IMR-90 (cell line): ENCODE measurements at regions not wholly inside any gene's neighbourhood (a gene's known extent, or its start where the extent isn't known, plus 50 kb on each side); places are given as distances from the start of the nearest gene placed in this dataset.

Source experiments
- ATAC-seq: fragments of 200-7000 bp; cut with Tn5 transposase; 2 replicates; pipeline ENCODE4 v1.9.1; 2020; ENCODE audit warnings: low read depth, mild to moderate bottlenecking, moderate library complexity
- BruUV-seq: library from RNA; stranded (reverse); fragments of 400-500 nt; replicated peaks from 2 replicates; lab custom pipeline; 2021; lab: Mats Ljungman, UMichigan
- CTCF ChIA-PET: fragments of 300-600 bp; formaldehyde crosslinking; extraction: SDS; loops from one replicate; lab custom pipeline; 2021; ENCODE audit warnings: antibody characterized with exemption; lab: Yijun Ruan, JAX
- POLR2A ChIA-PET: fragments of 300-600 bp; sonication (Branson Sonifier 250); formaldehyde crosslinking; loops from one replicate; lab custom pipeline; 2022; ENCODE audit warnings: antibody characterized with exemption; ENCODE audit not compliant: unreplicated experiment; lab: Charles Lee
- DNase-seq: peaks from one replicate; pipeline ENCODE4 v3.0.0; 2013
- H2AFZ ChIP-seq: replicated peaks from 2 replicates; pipeline ENCODE3; 2013; ENCODE audit warnings: low read length, mild to moderate bottlenecking; ENCODE audit not compliant: poor library complexity
- H2AK5ac ChIP-seq: 2 replicates; pipeline ENCODE4 v1.6.1; 2013; ENCODE audit warnings: low read depth, low read length, inconsistent platforms
- H2AK9ac ChIP-seq: replicated peaks from 2 replicates; pipeline ENCODE3; 2013; ENCODE audit warnings: mild to moderate bottlenecking, low read depth, low read length, moderate library complexity; ENCODE audit not compliant: poor library complexity
- H2BK120ac ChIP-seq: 2 replicates; pipeline ENCODE4 v1.6.1; 2013; ENCODE audit warnings: low read depth, low read length, inconsistent platforms
- H2BK15ac ChIP-seq: 3 replicates; pipeline ENCODE4 v1.6.1; 2013; ENCODE audit warnings: low read depth, low read length, inconsistent platforms
- H2BK20ac ChIP-seq: 2 replicates; pipeline ENCODE4 v1.6.1; 2013; ENCODE audit warnings: low read depth, mild to moderate bottlenecking, inconsistent platforms, low read length, moderate library complexity
- H2BK5ac ChIP-seq: 2 replicates; pipeline ENCODE4 v1.6.1; 2013; ENCODE audit warnings: mild to moderate bottlenecking, low read depth, low read length, inconsistent platforms; ENCODE audit not compliant: poor library complexity, severe bottlenecking
- H3K14ac ChIP-seq: replicated peaks from 2 replicates; pipeline ENCODE4 v1.6.1; 2013; ENCODE audit warnings: low read depth, low read length, inconsistent platforms
- H3K18ac ChIP-seq: 2 replicates; pipeline ENCODE4 v1.6.1; 2013; ENCODE audit warnings: low read depth, low read length, control low read depth
- H3K23ac ChIP-seq: 2 replicates; pipeline ENCODE4 v1.6.1; 2013; ENCODE audit warnings: low read depth, low read length, inconsistent platforms
- H3K27ac ChIP-seq: 2 replicates; pipeline ENCODE4 v1.5.1; 2013; ENCODE audit warnings: mild to moderate bottlenecking, control low read depth, low read length; ENCODE audit not compliant: insufficient read depth
- H3K27me3 ChIP-seq: 2 replicates; pipeline ENCODE4 v1.6.1; 2013; ENCODE audit warnings: low read length; ENCODE audit not compliant: control insufficient read depth, insufficient read depth
- H3K36me3 ChIP-seq: 2 replicates; pipeline ENCODE4 v1.6.1; 2013; ENCODE audit warnings: low read length, mixed read lengths; ENCODE audit not compliant: control insufficient read depth, insufficient read depth
- H3K4ac ChIP-seq: 2 replicates; pipeline ENCODE4 v1.6.1; 2013; ENCODE audit warnings: low read depth, low read length, inconsistent platforms
- H3K4me1 ChIP-seq: 2 replicates; pipeline ENCODE4 v1.6.1; 2013; ENCODE audit warnings: low read length, mixed read lengths; ENCODE audit not compliant: control insufficient read depth, insufficient read depth
- H3K4me2 ChIP-seq: 2 replicates; pipeline ENCODE4 v1.6.1; 2013; ENCODE audit warnings: low read depth, mild to moderate bottlenecking, control low read depth, low read length, moderate library complexity
- H3K4me3 ChIP-seq: 2 replicates; pipeline ENCODE4 v1.5.1; 2013; ENCODE audit warnings: low read depth, mild to moderate bottlenecking, control low read depth, low read length, moderate library complexity; ENCODE audit not compliant: insufficient read depth
- H3K56ac ChIP-seq: 2 replicates; pipeline ENCODE4 v1.6.1; 2013; ENCODE audit warnings: low read length, inconsistent platforms; ENCODE audit not compliant: insufficient read depth; ENCODE audit errors: extremely low read depth
- H3K79me1 ChIP-seq, 2 experiments: 2 replicates each; pipeline ENCODE4 v1.6.1; 2013; ENCODE audit warnings: low read length in 2 of 2, inconsistent platforms in 1 of 2, low read depth in 1 of 2
- H3K9ac ChIP-seq: 2 replicates; pipeline ENCODE4 v1.6.1; 2013; ENCODE audit warnings: low read depth, low read length, control low read depth
- H3K9me1 ChIP-seq: 2 replicates; pipeline ENCODE4 v1.6.1; 2013; ENCODE audit warnings: low read length, inconsistent platforms; ENCODE audit not compliant: insufficient read depth
- H3K9me3 ChIP-seq: 2 replicates; pipeline ENCODE4 v1.6.1; 2013; ENCODE audit warnings: low read length; ENCODE audit not compliant: control insufficient read depth, insufficient read depth
- H4K20me1 ChIP-seq: 2 replicates; pipeline ENCODE4 v1.6.1; 2013; ENCODE audit warnings: low read length, inconsistent platforms; ENCODE audit not compliant: insufficient read depth
- H4K5ac ChIP-seq: 2 replicates; pipeline ENCODE4 v1.6.1; 2013; ENCODE audit warnings: mild to moderate bottlenecking, low read depth, low read length, control low read depth
- H4K8ac ChIP-seq, 2 experiments: 2 replicates each; pipeline ENCODE4 v1.6.1; 2013; ENCODE audit warnings: low read depth in 2 of 2, low read length in 2 of 2, control low read depth in 1 of 2, inconsistent platforms in 1 of 2
- H4K91ac ChIP-seq: 2 replicates; pipeline ENCODE4 v1.6.1; 2013; ENCODE audit warnings: low read depth, low read length, inconsistent platforms; ENCODE audit not compliant: insufficient read depth
- BHLHE40 ChIP-seq: fragments of 150-350 bp; IDR thresholded peaks from 2 replicates; pipeline ENCODE4 v1.6.1; 2016; ENCODE audit warnings: mild to moderate bottlenecking, low read depth, low read length
- CEBPB ChIP-seq: IDR thresholded peaks from 2 replicates; pipeline ENCODE4 v1.6.1; 2012; ENCODE audit warnings: low read depth, low read length, improper control_type of control experiment
- CHD1 ChIP-seq: IDR thresholded peaks from 2 replicates; pipeline ENCODE4 v1.6.1; 2012; ENCODE audit warnings: low read depth, low read length, improper control_type of control experiment
- CTCF ChIP-seq: conservative IDR thresholded peaks from 2 replicates; pipeline ENCODE4 v1.5.1; 2012; ENCODE audit warnings: mild to moderate bottlenecking, low read depth, low read length, improper control_type of control experiment
- ELK1 ChIP-seq: fragments of 150-350 bp; IDR thresholded peaks from 2 replicates; pipeline ENCODE4 v1.6.1; 2016; ENCODE audit warnings: low read depth, mild to moderate bottlenecking, low read length, moderate library complexity, borderline replicate concordance
- FOS ChIP-seq: fragments of 150-350 bp; IDR thresholded peaks from 2 replicates; pipeline ENCODE4 v1.6.1; 2016; ENCODE audit warnings: low read depth, low read length
- MAFK ChIP-seq: IDR thresholded peaks from 2 replicates; pipeline ENCODE4 v1.6.1; 2012; ENCODE audit warnings: low read depth, low read length, improper control_type of control experiment
- MAZ ChIP-seq: IDR thresholded peaks from 2 replicates; pipeline ENCODE4 v1.6.1; 2012; ENCODE audit warnings: low read depth, mild to moderate bottlenecking, low read length, improper control_type of control experiment, moderate library complexity, borderline replicate concordance
- MXI1 ChIP-seq: IDR thresholded peaks from 2 replicates; pipeline ENCODE4 v1.6.1; 2012; ENCODE audit warnings: low read depth, mild to moderate bottlenecking, low read length, moderate library complexity, borderline replicate concordance
- NFE2L2 ChIP-seq: fragments of 150-350 bp; IDR thresholded peaks from 2 replicates; pipeline ENCODE4 v1.6.1; 2016; ENCODE audit warnings: low read depth, mild to moderate bottlenecking, low read length
- POLR2A ChIP-seq: IDR thresholded peaks from 2 replicates; pipeline ENCODE4 v1.6.1; 2012; ENCODE audit warnings: mild to moderate bottlenecking, low read depth, low read length
- RAD21 ChIP-seq: IDR thresholded peaks from 2 replicates; pipeline ENCODE4 v1.6.1; 2012; ENCODE audit warnings: low read length, improper control_type of control experiment
- RCOR1 ChIP-seq: IDR thresholded peaks from 2 replicates; pipeline ENCODE4 v1.6.1; 2012; ENCODE audit warnings: mild to moderate bottlenecking, low read length, improper control_type of control experiment; ENCODE audit not compliant: insufficient replicate concordance
- RFX5 ChIP-seq: IDR thresholded peaks from 2 replicates; pipeline ENCODE4 v1.8.0; 2012; ENCODE audit warnings: low read depth, mild to moderate bottlenecking, low read length, moderate library complexity
- SMC3 ChIP-seq: fragments of 150-350 bp; IDR thresholded peaks from 2 replicates; pipeline ENCODE4 v1.6.1; 2016; ENCODE audit warnings: low read depth, mild to moderate bottlenecking, antibody characterized with exemption, low read length, moderate library complexity
- USF2 ChIP-seq: fragments of 150-350 bp; IDR thresholded peaks from 2 replicates; pipeline ENCODE4 v1.6.1; 2017; ENCODE audit warnings: mild to moderate bottlenecking, antibody characterized with exemption, low read length, low read depth
- WGBS, 2 experiments: methylation state at CpG; one replicate each; pipeline versions ENCODE4 v1.1.5 to v1.1.7; 2013; ENCODE audit warnings: missing lambda C conversion rate in 2 of 2; ENCODE audit not compliant: insufficient read length in 1 of 2; ENCODE audit errors: extremely low coverage in 2 of 2; 5-methylcytosine and 5-hydroxymethylcytosine counted together
- dilution Hi-C: fragments of 300-500 bp; cut with HindIII; formaldehyde crosslinking; loops from one replicate; pipeline ENCODE4 v1.14.3; 2018; ENCODE audit warnings: low sequenced_read_pairs; ENCODE audit not compliant: unreplicated experiment
- in situ Hi-C: fragments of 300-500 bp; cut with MboI; formaldehyde crosslinking; loops from 3 replicates; pipeline ENCODE4 v1.14.3; 2019; ENCODE audit warnings: low sequenced_read_pairs, inconsistent platforms, mixed read lengths
- intact Hi-C: fragments of 100-400 bp; cut with micrococcal nuclease; formaldehyde crosslinking; loops from 2 replicates; pipeline ENCODE4 v1.10.0; 2022

- no TSS peak for BruUV-seq
Observed at GRCh38 chr4:155569471-155569870, 97.2 kb upstream of the GUCY1A1 start.

More at GRCh38 chr4:155569471-155569870, 97.2 kb upstream of the GUCY1A1 start:
- no peak overlapping the region for H3K4ac ChIP-seq
- H3K4me2 ChIP-seq, result no peak overlapping the region
- H3K4me3 ChIP-seq, result no peak overlapping the region
- no peak overlapping the region for H3K18ac ChIP-seq
- dilution Hi-C loops, result no loop called here
- no peak overlapping the region for H2AK9ac ChIP-seq
- H4K5ac ChIP-seq, result no peak overlapping the region
- H3K14ac ChIP-seq, result no peak overlapping the region
- no peak overlapping the region for H2BK120ac ChIP-seq
- no peak overlapping the region for H3K9ac ChIP-seq
- H4K20me1 ChIP-seq, result no peaks in the 10 kb centered on the region
- H2AFZ ChIP-seq, result no peak overlapping the region
- WGBS, 2 experiments, result 100% methylated on average over 1 of the region's 3 CpGs; no CpG with 5 or more reads in 1 of the 2 experiments
- POLR2A ChIA-PET, result no interaction called here
- no peak overlapping the region for H2AK5ac ChIP-seq
- no peak overlapping the region for H2BK15ac ChIP-seq
- H3K27me3 ChIP-seq, result no peaks in the 10 kb centered on the region
- in situ Hi-C loops, result no loop called here
- H2BK20ac ChIP-seq, result no peak overlapping the region
- TF ChIP-seq RCOR1 (no peak), USF2 (no peak), CTCF (no peak), RFX5 (no peak), NFE2L2 (no peak), CHD1 (no peak), POLR2A (no peak), RAD21 (no peak), ELK1 (no peak), MAZ (no peak), MXI1 (no peak), CEBPB (no peak), BHLHE40 (no peak), FOS (no peak), MAFK (no peak), SMC3 (no peak)
- intact Hi-C loops, result no loop called here
- no peaks in the 10 kb centered on the region for H3K4me1 ChIP-seq
- no peak overlapping the region for H3K56ac ChIP-seq
- no peaks in the 10 kb centered on the region for H3K9me3 ChIP-seq
- H3K79me1 ChIP-seq, result no peaks in the 10 kb centered on the region
- H4K8ac ChIP-seq, result no peak overlapping the region
- DNase-seq (no peak), ATAC-seq (no peak)
- H2BK5ac ChIP-seq, result no peak overlapping the region
- no peak overlapping the region for H4K91ac ChIP-seq
- H3K36me3 ChIP-seq, result no peaks in the 10 kb centered on the region
- no peak overlapping the region for H3K27ac ChIP-seq
- no peak overlapping the region for H3K23ac ChIP-seq
- no peaks in the 10 kb centered on the region; the same call in 1 of the 2 replicates for H3K9me1 ChIP-seq
- CTCF ChIA-PET, result no interaction called here
